Fibroblast of skin of right biceps (primary cell): ENCODE measurements at regions not wholly inside any gene's neighbourhood (a gene's known extent, or its start where the extent isn't known, plus 50 kb on each side); places are given as distances from the start of the nearest gene placed in this dataset.
A peak's percentile ranks its signal among the peaks of the same experiment; 100 is the strongest.

Experiments used
- DNase-seq: peaks from one replicate; pipeline ENCODE4 v3.0.0-alpha.2; 2013

- no peak for DNase-seq
These were observed 309.3 kb downstream of the RNF144A start for GRCh38 chr2:7226501-7226900.

DNA sequence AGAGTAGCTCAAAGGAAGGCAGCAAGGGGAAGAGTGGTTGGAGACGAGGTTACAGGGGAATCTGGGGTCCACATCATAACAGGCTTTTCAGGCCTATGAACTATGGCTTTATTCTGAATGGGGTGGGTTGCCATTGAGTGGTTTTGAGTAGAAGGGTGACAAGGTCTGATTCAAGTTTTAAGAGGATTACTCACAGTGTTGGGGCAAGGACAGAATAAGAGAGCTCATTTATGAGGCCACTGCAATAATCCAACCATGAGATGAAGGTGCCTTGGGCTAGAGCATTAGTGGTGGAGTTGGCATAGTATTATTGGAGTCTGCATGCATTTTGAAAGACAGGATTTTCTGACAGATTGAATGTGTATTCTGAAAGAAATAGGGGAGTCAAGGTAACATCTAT is 315.9 kb downstream of the RNF144A start:
- no peak for DNase-seq

DNA sequence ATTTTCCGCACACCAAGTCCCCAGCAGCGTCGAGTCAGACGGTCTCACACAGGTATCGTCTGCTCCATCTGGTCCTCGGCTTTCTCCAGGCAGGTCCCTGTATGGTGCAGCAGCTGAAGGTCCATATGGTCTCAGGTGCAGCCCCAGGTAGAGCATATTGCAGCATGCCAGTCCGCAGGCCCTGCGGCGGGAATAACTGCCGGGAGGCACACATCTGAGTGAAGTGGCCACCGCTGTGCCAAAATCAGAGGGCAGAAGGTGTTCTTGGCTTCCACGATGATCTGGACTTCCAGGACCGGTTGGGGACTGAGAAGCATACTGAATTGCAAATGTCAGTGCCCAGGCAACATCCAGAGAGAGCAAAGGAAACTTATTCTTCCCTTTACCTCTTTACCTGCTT is 320.3 kb downstream of the RNF144A start:
- no peak for DNase-seq

DNA sequence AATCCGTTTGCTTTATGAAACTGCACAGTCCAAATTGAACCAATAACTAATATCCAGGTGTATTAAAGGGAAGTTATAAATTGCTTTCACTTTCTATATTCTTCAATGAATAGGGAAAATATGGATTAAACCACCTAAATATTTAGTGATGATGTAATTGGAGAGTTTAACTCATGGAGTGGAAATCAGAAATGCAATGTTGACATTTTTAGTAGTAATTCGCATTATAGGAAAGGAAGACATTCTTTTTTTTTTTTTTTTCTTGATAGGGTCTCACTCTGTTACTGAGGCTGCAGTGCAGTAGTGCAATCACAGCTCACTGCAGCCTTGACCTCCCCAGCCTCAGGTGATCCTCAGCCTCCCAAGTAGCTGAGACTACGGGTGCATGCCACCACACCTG is 321.9 kb downstream of the RNF144A start:
- no peak for DNase-seq

- DNase-seq: no peak
These were observed 324.0 kb downstream of the RNF144A start for GRCh38 chr2:7241041-7241745.

DNA sequence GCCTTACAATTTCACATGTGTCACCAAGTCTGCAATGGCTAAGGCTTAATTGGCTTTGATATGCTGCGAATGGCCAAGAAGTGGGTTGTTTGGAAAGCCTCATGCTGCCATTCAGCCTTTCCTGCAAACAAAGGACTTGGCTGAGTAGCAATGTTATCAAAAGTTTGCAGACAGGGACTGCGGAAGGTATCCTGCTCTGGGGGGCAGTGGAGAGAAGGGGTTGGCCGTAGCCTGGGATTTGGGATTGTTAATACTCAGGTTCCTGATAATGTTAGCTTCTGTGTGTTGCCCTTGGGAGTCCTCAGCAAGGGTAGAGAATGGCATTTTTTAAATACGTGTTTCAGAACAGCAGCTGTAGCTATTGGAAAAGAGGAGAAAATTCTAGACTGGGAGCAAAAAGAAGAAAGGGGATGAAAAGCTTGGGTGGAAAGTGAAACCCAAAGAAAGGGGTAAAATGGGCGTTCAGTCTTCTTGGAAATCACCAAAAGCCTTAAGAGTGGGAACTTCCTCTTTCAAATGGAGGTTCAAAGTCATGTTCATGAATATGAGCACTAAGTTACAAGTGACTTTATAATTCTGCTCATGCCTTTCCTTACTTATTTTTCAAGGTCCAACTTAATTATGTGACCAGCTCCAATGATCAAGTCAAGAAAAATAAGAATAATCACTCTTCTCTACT is 325.1 kb downstream of the RNF144A start:
- no peak for DNase-seq

GRCh38 chr2:7243276-7243675 is 326.1 kb downstream of the RNF144A start:
- no peak for DNase-seq

- no peak for DNase-seq
These were observed 339.2 kb downstream of the RNF144A start for GRCh38 chr2:7256377-7256776.

GRCh38 chr2:7262727-7263126 is 345.5 kb downstream of the RNF144A start:
- DNase-seq: no peak

GRCh38 chr2:7264791-7265190 is 347.6 kb downstream of the RNF144A start:
- no peak for DNase-seq

DNA sequence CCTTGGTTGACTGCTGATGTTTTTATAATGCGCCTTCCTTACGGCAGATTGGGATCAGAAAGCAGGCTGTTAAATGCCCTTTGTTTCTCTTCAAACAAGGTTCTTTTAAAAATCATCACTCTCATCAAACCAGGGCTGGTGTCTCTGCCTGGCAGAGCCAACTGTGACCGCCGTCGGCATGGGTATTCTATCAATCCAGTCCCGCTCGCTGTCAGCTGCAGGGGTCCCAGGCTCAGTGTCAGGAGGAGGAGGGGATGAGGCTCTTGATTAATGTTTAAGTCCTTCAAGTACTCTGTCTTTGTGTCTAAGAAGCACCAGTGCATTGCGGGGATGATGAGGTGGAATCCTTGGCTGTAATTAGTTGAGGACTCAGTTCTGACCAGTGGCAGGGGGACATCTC is 348.1 kb downstream of the RNF144A start:
- DNase-seq: no peak

DNA sequence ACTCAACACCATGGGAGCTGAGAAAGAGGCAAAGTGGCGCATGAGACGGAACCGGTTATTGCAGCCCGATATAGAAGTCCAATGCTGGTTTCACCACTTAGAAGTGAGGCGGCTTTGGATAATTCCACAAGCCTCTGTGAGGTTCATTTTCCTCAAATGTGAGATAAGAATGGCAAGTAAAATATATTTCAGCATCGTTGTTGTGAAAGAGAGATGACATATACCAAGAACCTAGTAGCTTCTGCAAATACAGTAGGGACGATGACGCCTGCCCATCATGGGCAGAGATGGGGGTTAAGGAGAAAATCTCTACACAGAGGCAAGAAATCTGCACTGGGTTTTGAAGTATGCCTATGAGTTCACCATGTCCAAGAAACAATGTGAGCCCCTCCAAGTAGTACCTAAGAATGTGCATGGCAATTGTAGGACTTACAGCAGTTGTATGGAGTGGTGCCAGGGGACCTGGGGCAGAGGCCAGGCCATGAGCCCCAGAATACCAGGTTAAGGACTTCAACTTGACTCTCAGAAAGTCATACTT is 352.0 kb downstream of the RNF144A start:
- DNase-seq: no peak

DNA sequence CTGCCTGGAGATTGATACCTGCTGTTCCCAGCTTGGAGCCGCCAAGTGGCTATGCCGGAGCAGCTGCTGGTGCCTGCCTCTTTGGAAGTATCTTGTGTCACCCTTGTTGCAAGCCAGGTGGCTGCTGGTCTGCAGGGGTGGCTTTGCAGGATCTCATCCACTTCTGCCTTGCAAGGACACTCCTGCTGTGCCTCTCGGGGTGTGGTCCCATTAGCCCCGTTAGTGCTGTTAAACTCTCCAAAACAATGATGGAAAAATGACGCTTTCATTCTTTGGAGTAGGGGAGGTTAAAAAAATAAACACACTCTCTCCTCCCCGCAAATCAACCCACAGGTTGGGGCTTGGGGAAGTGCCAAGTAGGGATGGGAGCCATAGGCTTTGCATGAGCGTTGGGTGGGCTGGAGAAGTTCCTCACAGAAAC is 352.8 kb downstream of the RNF144A start:
- DNase-seq: no peak

- peak; percentile 84 for DNase-seq
These were observed 355.0 kb downstream of the RNF144A start for GRCh38 chr2:7272210-7272609.

- DNase-seq: no peak
These were observed 361.8 kb downstream of the RNF144A start for GRCh38 chr2:7278984-7279383.

- no peak for DNase-seq
These were observed 362.3 kb downstream of the RNF144A start for GRCh38 chr2:7279421-7279949.

GRCh38 chr2:7280790-7281189 is 363.6 kb downstream of the RNF144A start:
- DNase-seq: no peak

- DNase-seq: no peak
These were observed 364.3 kb downstream of the RNF144A start for GRCh38 chr2:7281231-7282201.

DNA sequence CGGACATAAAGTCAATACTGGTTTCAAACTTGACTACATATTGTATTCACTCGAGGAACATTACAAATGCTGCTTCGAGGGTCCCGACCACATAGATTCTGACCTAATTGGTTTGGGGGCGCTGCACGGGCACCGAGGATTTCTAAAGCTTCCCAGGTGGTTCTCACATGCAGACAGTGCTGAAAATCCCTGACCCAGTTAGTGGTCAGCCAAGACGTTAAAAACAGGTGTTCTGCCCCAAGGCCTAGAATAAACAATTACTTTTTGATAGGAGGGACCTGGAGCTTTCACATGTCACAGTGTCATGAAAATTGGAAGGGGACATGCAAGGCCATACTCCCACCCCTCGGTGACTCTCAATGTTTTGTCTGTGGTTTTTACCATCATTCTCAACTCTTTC is 368.9 kb downstream of the RNF144A start:
- no peak for DNase-seq

- no peak for DNase-seq
These were observed 371.3 kb downstream of the RNF144A start for GRCh38 chr2:7288484-7288883.

DNA sequence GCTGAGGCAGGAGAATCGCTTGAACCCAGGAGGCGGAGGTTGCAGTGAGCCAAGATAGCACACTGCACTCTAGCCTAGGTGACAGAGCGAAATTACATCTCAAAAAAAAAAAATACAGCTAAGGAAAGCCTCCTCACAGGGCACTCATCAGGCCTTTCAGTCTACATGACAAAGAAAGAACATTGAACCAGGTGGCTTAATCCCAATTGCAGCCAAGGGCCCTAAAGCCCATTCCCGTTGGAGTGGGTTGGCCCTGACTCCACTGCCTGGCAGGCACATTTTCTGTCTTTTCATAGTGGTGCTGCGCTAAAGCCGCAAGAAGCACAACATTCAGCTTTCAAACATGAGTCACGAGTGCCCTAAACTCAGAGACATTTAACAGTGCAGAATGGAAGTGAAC is 372.5 kb downstream of the RNF144A start:
- no peak for DNase-seq

DNA sequence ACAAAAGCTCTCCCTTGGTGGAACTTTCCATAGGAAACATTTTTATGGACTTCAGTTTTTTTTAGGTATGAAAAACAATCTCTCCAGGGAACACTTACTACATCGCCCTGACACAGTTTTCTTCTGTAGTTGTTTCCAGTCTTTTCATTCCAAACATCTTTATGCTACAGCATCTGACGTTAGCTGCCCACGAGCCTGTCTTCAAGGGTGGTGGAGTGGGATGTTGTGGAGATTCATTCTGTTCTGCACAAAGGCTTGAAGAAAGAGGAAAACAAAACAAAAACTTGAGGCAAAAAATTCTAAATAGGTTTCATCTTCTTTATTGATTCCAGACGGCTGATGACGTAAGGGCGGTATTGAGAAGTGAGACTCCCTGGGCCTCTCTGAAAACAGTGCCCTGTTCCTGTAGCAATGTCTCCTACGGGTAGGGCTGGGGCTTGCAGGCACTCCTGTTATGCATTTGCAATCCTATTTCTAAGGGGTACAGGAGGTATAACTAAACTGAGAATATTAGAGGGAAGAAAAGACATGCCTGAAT is 375.0 kb downstream of the RNF144A start:
- DNase-seq: peak; percentile 49

GRCh38 chr2:7309582-7309981 is 392.4 kb downstream of the RNF144A start:
- DNase-seq: no peak
